ENCODE measurements at regions not wholly inside any gene's neighbourhood (a gene's known extent, or its start where the extent isn't known, plus 50 kb on each side); places are given as distances from the start of the nearest gene placed in this dataset.

DNA sequence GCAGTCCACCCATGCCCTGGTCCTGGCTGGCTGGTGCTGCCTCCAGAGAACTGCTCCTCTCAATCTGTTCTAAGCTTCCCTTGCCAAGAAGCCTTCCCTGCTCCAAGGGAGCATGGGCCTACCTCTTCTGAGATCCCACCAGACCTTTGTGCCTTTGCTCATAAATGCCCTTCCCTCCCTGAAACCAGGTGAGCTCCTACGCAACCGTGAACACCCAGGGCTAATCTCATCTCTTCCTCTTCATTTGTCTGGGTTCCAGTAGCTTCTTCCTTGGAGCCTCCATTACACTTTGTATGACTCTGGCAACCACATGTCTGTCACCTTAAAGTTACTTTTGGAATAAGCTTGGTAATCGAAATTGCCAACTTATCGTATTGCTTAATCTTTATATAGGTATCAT, 270.6 kb downstream of the PBX3 start:
- no peaks in the 10 kb centered on the region for H3K36me3 ChIP-seq (ENCODE audit: control insufficient read depth, insufficient read depth, low read length)
- H3K4me3 ChIP-seq (ENCODE audit: insufficient read depth, low read depth, low read length) = no peak overlapping the region
- no peak overlapping the region for H3K27ac ChIP-seq (ENCODE audit: insufficient read depth, low read depth, low read length, poor library complexity, severe bottlenecking)
- no peaks in the 10 kb centered on the region for H3K27me3 ChIP-seq (ENCODE audit: control insufficient read depth, insufficient read depth, low read length, poor library complexity, severe bottlenecking)
- no peaks in the 10 kb centered on the region for H3K4me1 ChIP-seq (ENCODE audit: control insufficient read depth, insufficient read depth, low read length)
- H3K9me3 ChIP-seq (ENCODE audit: control insufficient read depth, low read length) = no peaks in the 10 kb centered on the region
- 92 to 100% methylated on average over 2 to 3 of the region's 4 CpGs for WGBS, 2 experiments

DNA sequence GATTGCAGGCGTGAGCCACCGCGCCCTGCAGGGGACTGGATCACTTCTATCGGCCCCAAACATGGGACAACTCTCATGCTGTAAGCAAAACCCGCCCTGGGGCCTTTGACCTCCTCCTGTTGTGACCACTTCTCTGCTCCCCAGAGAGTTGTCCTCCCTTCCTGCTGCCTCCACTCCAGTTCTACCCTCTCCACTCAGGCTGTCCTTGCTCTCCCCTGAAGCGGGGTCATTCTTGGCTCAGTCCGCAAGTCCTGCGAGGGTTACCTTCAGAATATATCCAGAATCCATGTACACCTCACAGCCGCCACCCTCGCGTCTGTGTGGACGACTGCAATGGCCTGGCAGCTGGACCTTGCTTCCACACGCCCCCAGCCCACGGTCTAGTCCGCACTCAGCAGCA, 273.7 kb downstream of the PBX3 start:
- H3K9me3 ChIP-seq (ENCODE audit: control insufficient read depth, low read length) = no peaks in the 10 kb centered on the region
- no peaks in the 10 kb centered on the region for H3K4me1 ChIP-seq (ENCODE audit: control insufficient read depth, insufficient read depth, low read length)
- 92 to 94% methylated on average over 15 of the region's 15 CpGs for WGBS, 2 experiments
- H3K36me3 ChIP-seq (ENCODE audit: control insufficient read depth, insufficient read depth, low read length) = no peaks in the 10 kb centered on the region
- H3K27ac ChIP-seq (ENCODE audit: insufficient read depth, low read depth, low read length, poor library complexity, severe bottlenecking) = no peak overlapping the region
- H3K27me3 ChIP-seq (ENCODE audit: control insufficient read depth, insufficient read depth, low read length, poor library complexity, severe bottlenecking) = no peaks in the 10 kb centered on the region
- no peak overlapping the region for H3K4me3 ChIP-seq (ENCODE audit: insufficient read depth, low read depth, low read length)

DNA sequence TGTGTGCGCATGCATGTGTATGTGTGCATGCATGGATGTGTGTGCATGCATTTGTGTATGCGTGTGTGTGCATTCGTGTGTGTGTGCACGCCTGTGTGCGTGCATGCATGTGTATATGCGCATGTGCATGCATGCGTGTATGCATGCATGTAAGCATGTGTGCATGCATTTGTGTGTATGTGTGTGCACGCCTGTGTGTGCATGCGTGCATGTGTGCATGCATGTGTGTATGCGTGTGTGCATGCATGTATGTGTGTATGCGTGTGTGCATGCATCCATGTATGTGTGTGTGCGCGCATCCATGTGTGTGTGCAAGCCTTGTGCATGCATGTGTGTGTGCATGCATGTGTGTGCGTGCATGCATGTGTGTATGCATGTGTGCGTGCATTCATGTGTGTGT, 276.8 kb downstream of the PBX3 start:
- no peak overlapping the region for H3K4me3 ChIP-seq (ENCODE audit: insufficient read depth, low read depth, low read length)
- no peaks in the 10 kb centered on the region for H3K4me1 ChIP-seq (ENCODE audit: control insufficient read depth, insufficient read depth, low read length)
- no peaks in the 10 kb centered on the region for H3K27me3 ChIP-seq (ENCODE audit: control insufficient read depth, insufficient read depth, low read length, poor library complexity, severe bottlenecking)
- WGBS, 2 experiments = 93 to 95% methylated on average over 15 of the region's 15 CpGs
- H3K27ac ChIP-seq (ENCODE audit: insufficient read depth, low read depth, low read length, poor library complexity, severe bottlenecking) = no peak overlapping the region
- no peaks in the 10 kb centered on the region for H3K36me3 ChIP-seq (ENCODE audit: control insufficient read depth, insufficient read depth, low read length)
- no peaks in the 10 kb centered on the region for H3K9me3 ChIP-seq (ENCODE audit: control insufficient read depth, low read length)

GRCh38 chr9:126024581-126025230, 277.5 kb downstream of the PBX3 start:
- H3K9me3 ChIP-seq (ENCODE audit: control insufficient read depth, low read length) = no peaks in the 10 kb centered on the region
- H3K4me3 ChIP-seq (ENCODE audit: insufficient read depth, low read depth, low read length) = no peak overlapping the region
- no peaks in the 10 kb centered on the region for H3K36me3 ChIP-seq (ENCODE audit: control insufficient read depth, insufficient read depth, low read length)
- no peaks in the 10 kb centered on the region for H3K27me3 ChIP-seq (ENCODE audit: control insufficient read depth, insufficient read depth, low read length, poor library complexity, severe bottlenecking)
- 92 to 94% methylated on average over 13 of the region's 13 CpGs for whole genome bisulfite sequencing, 2 experiments
- no peaks in the 10 kb centered on the region for H3K4me1 ChIP-seq (ENCODE audit: control insufficient read depth, insufficient read depth, low read length)
- no peak overlapping the region for H3K27ac ChIP-seq (ENCODE audit: insufficient read depth, low read depth, low read length, poor library complexity, severe bottlenecking)

GRCh38 chr9:126025991-126026390, 278.8 kb downstream of the PBX3 start:
- H3K27me3 ChIP-seq (ENCODE audit: control insufficient read depth, insufficient read depth, low read length, poor library complexity, severe bottlenecking) = no peaks in the 10 kb centered on the region
- no peaks in the 10 kb centered on the region for H3K4me1 ChIP-seq (ENCODE audit: control insufficient read depth, insufficient read depth, low read length)
- H3K36me3 ChIP-seq (ENCODE audit: control insufficient read depth, insufficient read depth, low read length) = no peaks in the 10 kb centered on the region
- 96% methylated on average over 5 of the region's 5 CpGs for WGBS, 2 experiments
- no peak overlapping the region for H3K4me3 ChIP-seq (ENCODE audit: insufficient read depth, low read depth, low read length)
- no peak overlapping the region for H3K27ac ChIP-seq (ENCODE audit: insufficient read depth, low read depth, low read length, poor library complexity, severe bottlenecking)
- no peaks in the 10 kb centered on the region for H3K9me3 ChIP-seq (ENCODE audit: control insufficient read depth, low read length)

GRCh38 chr9:126027566-126027965, 280.4 kb downstream of the PBX3 start:
- Histone ChIP-seq H3K36me3 (ENCODE audit: control insufficient read depth, insufficient read depth, low read length) (no peaks in the 10 kb centered on the region), H3K27ac (ENCODE audit: insufficient read depth, low read depth, low read length, poor library complexity, severe bottlenecking) (no peak overlapping the region), H3K4me3 (ENCODE audit: insufficient read depth, low read depth, low read length) (no peak overlapping the region), H3K27me3 (ENCODE audit: control insufficient read depth, insufficient read depth, low read length, poor library complexity, severe bottlenecking) (no peaks in the 10 kb centered on the region), H3K4me1 (ENCODE audit: control insufficient read depth, insufficient read depth, low read length) (no peaks in the 10 kb centered on the region), H3K9me3 (ENCODE audit: control insufficient read depth, low read length) (no peaks in the 10 kb centered on the region)
- 85% methylated on average over 4 to 5 of the region's 5 CpGs for WGBS, 2 experiments

DNA sequence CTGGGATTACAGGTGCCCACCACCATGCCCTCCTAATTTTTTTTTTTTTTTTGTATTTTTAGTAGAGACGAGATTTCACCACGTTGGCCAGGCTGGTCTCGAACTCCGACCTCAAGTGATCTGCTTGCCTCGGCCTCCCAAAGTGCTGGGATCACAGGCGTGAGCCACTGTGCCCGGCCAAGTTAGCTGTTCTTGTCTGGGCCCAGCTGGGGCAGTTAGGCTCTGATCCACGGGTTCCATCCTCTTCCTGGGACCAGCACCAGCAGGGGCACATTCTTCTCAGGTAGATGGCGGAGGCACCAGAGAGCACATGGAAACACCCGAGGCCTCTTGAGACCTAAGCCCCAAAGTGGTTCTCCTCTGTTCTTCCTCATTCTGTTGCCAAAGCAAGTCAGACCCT, 281.6 kb downstream of the PBX3 start:
- WGBS, 2 experiments = 91 to 96% methylated on average over 10 of the region's 10 CpGs
- Histone ChIP-seq H3K4me3 (ENCODE audit: insufficient read depth, low read depth, low read length) (no peak overlapping the region), H3K27ac (ENCODE audit: insufficient read depth, low read depth, low read length, poor library complexity, severe bottlenecking) (no peak overlapping the region), H3K36me3 (ENCODE audit: control insufficient read depth, insufficient read depth, low read length) (no peaks in the 10 kb centered on the region), H3K9me3 (ENCODE audit: control insufficient read depth, low read length) (no peaks in the 10 kb centered on the region), H3K27me3 (ENCODE audit: control insufficient read depth, insufficient read depth, low read length, poor library complexity, severe bottlenecking) (no peaks in the 10 kb centered on the region), H3K4me1 (ENCODE audit: control insufficient read depth, insufficient read depth, low read length) (no peaks in the 10 kb centered on the region)

GRCh38 chr9:126030716-126031115, 283.5 kb downstream of the PBX3 start:
- Histone ChIP-seq H3K4me1 (ENCODE audit: control insufficient read depth, insufficient read depth, low read length) (no peaks in the 10 kb centered on the region), H3K27me3 (ENCODE audit: control insufficient read depth, insufficient read depth, low read length, poor library complexity, severe bottlenecking) (no peaks in the 10 kb centered on the region), H3K4me3 (ENCODE audit: insufficient read depth, low read depth, low read length) (no peak overlapping the region), H3K27ac (ENCODE audit: insufficient read depth, low read depth, low read length, poor library complexity, severe bottlenecking) (no peak overlapping the region), H3K9me3 (ENCODE audit: control insufficient read depth, low read length) (no peaks in the 10 kb centered on the region), H3K36me3 (ENCODE audit: control insufficient read depth, insufficient read depth, low read length) (no peaks in the 10 kb centered on the region)
- WGBS, 2 experiments = 72 to 74% methylated on average over 7 of the region's 7 CpGs

- H3K9me3 ChIP-seq (ENCODE audit: control insufficient read depth, low read length) = no peaks in the 10 kb centered on the region
- no peaks in the 10 kb centered on the region for H3K4me1 ChIP-seq (ENCODE audit: control insufficient read depth, insufficient read depth, low read length)
- H3K4me3 ChIP-seq (ENCODE audit: insufficient read depth, low read depth, low read length) = no peak overlapping the region
- WGBS, 2 experiments = 92 to 93% methylated on average over 9 of the region's 9 CpGs
- H3K27ac ChIP-seq (ENCODE audit: insufficient read depth, low read depth, low read length, poor library complexity, severe bottlenecking) = no peak overlapping the region
- H3K36me3 ChIP-seq (ENCODE audit: control insufficient read depth, insufficient read depth, low read length) = no peaks in the 10 kb centered on the region
- H3K27me3 ChIP-seq (ENCODE audit: control insufficient read depth, insufficient read depth, low read length, poor library complexity, severe bottlenecking) = no peaks in the 10 kb centered on the region
Measured at GRCh38 chr9:126031116-126031515, 283.9 kb downstream of the PBX3 start.

- Histone ChIP-seq H3K4me1 (ENCODE audit: control insufficient read depth, insufficient read depth, low read length) (no peaks in the 10 kb centered on the region), H3K36me3 (ENCODE audit: control insufficient read depth, insufficient read depth, low read length) (no peaks in the 10 kb centered on the region), H3K9me3 (ENCODE audit: control insufficient read depth, low read length) (no peaks in the 10 kb centered on the region), H3K27me3 (ENCODE audit: control insufficient read depth, insufficient read depth, low read length, poor library complexity, severe bottlenecking) (no peaks in the 10 kb centered on the region), H3K27ac (ENCODE audit: insufficient read depth, low read depth, low read length, poor library complexity, severe bottlenecking) (no peak overlapping the region), H3K4me3 (ENCODE audit: insufficient read depth, low read depth, low read length) (no peak overlapping the region)
- 85 to 88% methylated on average over 8 of the region's 8 CpGs for WGBS, 2 experiments
Measured at GRCh38 chr9:126032135-126032534, 285.0 kb downstream of the PBX3 start.

DNA sequence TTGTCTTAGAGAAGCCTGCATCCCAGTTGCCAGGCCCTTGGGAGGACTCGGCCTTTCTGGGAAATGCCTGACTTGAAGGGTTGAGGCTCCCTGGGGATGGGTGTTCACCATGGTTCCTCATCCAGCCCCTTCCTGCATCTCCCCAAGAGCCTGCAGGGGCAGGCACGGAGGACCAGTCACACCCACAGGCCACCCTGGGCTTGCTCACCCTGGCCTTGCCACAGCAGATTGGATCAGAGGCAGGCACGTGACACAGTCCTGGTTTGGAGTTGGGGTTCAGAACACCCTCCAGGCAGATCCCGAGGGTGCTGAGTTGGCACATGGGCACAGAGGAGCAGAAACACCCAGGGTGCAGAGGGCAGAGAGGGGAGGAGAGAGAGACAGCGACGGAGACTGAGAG, 286.1 kb downstream of the PBX3 start:
- Histone ChIP-seq H3K9me3 (ENCODE audit: control insufficient read depth, low read length) (no peaks in the 10 kb centered on the region), H3K4me3 (ENCODE audit: insufficient read depth, low read depth, low read length) (no peak overlapping the region), H3K27ac (ENCODE audit: insufficient read depth, low read depth, low read length, poor library complexity, severe bottlenecking) (no peak overlapping the region), H3K4me1 (ENCODE audit: control insufficient read depth, insufficient read depth, low read length) (no peaks in the 10 kb centered on the region), H3K36me3 (ENCODE audit: control insufficient read depth, insufficient read depth, low read length) (no peaks in the 10 kb centered on the region), H3K27me3 (ENCODE audit: control insufficient read depth, insufficient read depth, low read length, poor library complexity, severe bottlenecking) (no peaks in the 10 kb centered on the region)
- 89 to 95% methylated on average over 6 of the region's 6 CpGs for WGBS, 2 experiments

All from ectodermal cell (in vitro differentiated cells).